Ovary (tissue), 7 donors: ENCODE measurements at regions not wholly inside any gene's neighbourhood (a gene's known extent, or its start where the extent isn't known, plus 50 kb on each side); places are given as distances from the start of the nearest gene placed in this dataset.

ENCODE experiments used
- DNase-seq, 5 donors: peaks; one replicate each; pipeline ENCODE4 v3.0.0-alpha.2; 2019 to 2020
- H3K27ac ChIP-seq, 2 donors: fragments of 200-600 bp; one replicate each; pipeline versions ENCODE4 v1.5.1 to v1.8.0; 2019 to 2022
- H3K27me3 ChIP-seq: fragments of 200-600 bp; one replicate; pipeline ENCODE4 v1.8.0; 2022
- H3K36me3 ChIP-seq: fragments of 200-600 bp; sonication (generic); one replicate; pipeline ENCODE4 v1.5.1; 2019
- H3K4me1 ChIP-seq: one replicate; pipeline ENCODE4 v1.8.1; 2013; ENCODE audit warnings: mild to moderate bottlenecking, moderate library complexity; ENCODE audit not compliant: insufficient read depth
- H3K4me3 ChIP-seq: fragments of 200-600 bp; sonication (generic); one replicate; pipeline ENCODE4 v1.5.1; 2017
- H3K9me3 ChIP-seq, 2 donors: fragments of 200-600 bp in 1 of 2; sonication (generic) in 1 of 2; one replicate each; pipeline versions ENCODE4 v1.5.1 to v1.8.1; 2013 to 2019; ENCODE audit warnings: mild to moderate bottlenecking in 1 of 2, moderate library complexity in 1 of 2
- EP300 ChIP-seq: sonication (generic); formaldehyde crosslinking; IDR thresholded peaks from one replicate; pipeline ENCODE4 v1.6.1; 2017; ENCODE audit warnings: antibody characterized with exemption
- POLR2A ChIP-seq: fragments of 450-650 bp; IDR thresholded peaks from one replicate; pipeline ENCODE4 v1.6.1; 2017; ENCODE audit warnings: antibody characterized with exemption, mild to moderate bottlenecking, moderate library complexity
- WGBS, 3 donors: extraction: QIAGEN DNeasy Blood & Tissue Kit in 1 of 3; methylation state at CpG; one replicate each; pipeline versions ENCODE4 v1.1.5 to v1.1.7; 2013 to 2017; 5-methylcytosine and 5-hydroxymethylcytosine counted together
- intact Hi-C, 4 donors: fragments of 100-400 bp; cut with DNase I; formaldehyde crosslinking; loops; one replicate each; pipeline versions ENCODE4 v1.11.0 to v1.15.1; 2022 to 2023
- TF ChIP-seq, protein P1 (sequence below), 3 donors: fragments of 450-650 bp in 2 of 3; fragments of 200-600 bp in 1 of 3; IDR thresholded peaks; one replicate each; pipeline versions ENCODE4 v1.5.1 to v1.8.0; 2016 to 2022; ENCODE audit warnings: antibody characterized with exemption in 3 of 3, mild to moderate bottlenecking in 1 of 3
- donor health status: DM: no; HTN: no; CAD: no; lungs with moderate emphysema.
- donor health status: DM: no; HTN: no; CAD: no.
- donor health status: Bipolar disorder and iron deficiency.
- donor health status: DM: no; HTN: no; CAD: no.
- donor health status: DM: yes; HTN: yes; CAD: no.

DNA sequence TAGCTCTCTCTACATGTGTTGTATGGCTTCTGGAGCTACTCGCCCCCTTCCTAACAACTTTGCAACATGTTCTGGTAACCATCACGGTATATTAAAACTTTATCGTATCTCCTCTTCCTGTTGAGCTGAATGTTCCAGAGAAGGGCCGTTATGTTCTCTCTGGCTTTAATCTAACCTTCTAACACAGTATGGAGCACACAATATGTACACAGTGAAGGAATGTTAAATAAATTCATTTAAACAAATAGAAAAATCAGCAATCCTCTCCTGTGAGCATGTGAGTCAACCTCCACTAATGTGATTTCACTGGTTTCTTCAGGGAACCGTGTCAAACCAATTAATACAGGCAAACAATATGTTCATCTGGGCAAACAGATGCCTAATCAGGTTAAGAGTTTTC, 319.5 kb upstream of the OR4E1 start:
- H3K9me3 ChIP-seq, result no peaks in the 10 kb centered on the region
- TF ChIP-seq POLR2A (no peak), EP300 (no peak)
- TF ChIP-seq, protein P1, sequence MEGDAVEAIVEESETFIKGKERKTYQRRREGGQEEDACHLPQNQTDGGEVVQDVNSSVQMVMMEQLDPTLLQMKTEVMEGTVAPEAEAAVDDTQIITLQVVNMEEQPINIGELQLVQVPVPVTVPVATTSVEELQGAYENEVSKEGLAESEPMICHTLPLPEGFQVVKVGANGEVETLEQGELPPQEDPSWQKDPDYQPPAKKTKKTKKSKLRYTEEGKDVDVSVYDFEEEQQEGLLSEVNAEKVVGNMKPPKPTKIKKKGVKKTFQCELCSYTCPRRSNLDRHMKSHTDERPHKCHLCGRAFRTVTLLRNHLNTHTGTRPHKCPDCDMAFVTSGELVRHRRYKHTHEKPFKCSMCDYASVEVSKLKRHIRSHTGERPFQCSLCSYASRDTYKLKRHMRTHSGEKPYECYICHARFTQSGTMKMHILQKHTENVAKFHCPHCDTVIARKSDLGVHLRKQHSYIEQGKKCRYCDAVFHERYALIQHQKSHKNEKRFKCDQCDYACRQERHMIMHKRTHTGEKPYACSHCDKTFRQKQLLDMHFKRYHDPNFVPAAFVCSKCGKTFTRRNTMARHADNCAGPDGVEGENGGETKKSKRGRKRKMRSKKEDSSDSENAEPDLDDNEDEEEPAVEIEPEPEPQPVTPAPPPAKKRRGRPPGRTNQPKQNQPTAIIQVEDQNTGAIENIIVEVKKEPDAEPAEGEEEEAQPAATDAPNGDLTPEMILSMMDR (IDR thresholded peaks at IDR 0.05), result no peak
- H3K4me1 ChIP-seq, result no peaks in the 10 kb centered on the region
- no peak for DNase-seq
- WGBS, 3 donors, result 70 to 81% (median 71%) methylated on average over 5 of the region's 5 CpGs
- H3K27ac ChIP-seq, result no peak overlapping the region
- H3K36me3 ChIP-seq, result no peaks in the 10 kb centered on the region
- no peak overlapping the region for H3K4me3 ChIP-seq
- intact Hi-C loops, result no loop called here
- no peaks in the 10 kb centered on the region for H3K27me3 ChIP-seq

DNA sequence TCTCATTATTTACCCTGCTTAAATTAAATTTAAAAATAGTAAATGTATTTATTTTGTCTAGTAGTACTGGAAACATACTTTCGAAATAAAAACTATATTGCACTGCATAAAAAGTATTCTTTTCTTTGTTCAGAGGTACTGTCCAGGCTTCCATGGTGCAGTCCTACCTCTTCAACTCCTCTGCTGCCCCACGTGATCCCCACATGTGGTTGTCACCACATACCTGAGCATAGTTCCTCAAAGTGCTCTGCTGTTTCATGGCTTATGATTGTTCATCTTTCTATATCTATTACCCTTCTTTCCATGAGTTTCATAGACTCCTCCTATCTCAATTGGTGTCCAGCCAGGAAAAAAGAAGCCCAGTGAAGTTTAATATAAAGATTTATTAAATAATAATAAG, 317.5 kb upstream of the OR4E1 start:
- Histone ChIP-seq H3K36me3 (no peaks in the 10 kb centered on the region), H3K9me3 (no peaks in the 10 kb centered on the region), H3K4me3 (no peak overlapping the region), H3K27ac (no peak overlapping the region), H3K4me1 (no peaks in the 10 kb centered on the region), H3K27me3 (no peaks in the 10 kb centered on the region)
- DNase-seq, result no peak
- intact Hi-C loops, result no loop called here
- WGBS, 3 donors, result 60 to 76% (median 63%) methylated on average over 2 of the region's 2 CpGs
- TF ChIP-seq POLR2A (no peak), EP300 (no peak)
- TF ChIP-seq, protein P1 (IDR thresholded peaks at IDR 0.05), result no peak

DNA sequence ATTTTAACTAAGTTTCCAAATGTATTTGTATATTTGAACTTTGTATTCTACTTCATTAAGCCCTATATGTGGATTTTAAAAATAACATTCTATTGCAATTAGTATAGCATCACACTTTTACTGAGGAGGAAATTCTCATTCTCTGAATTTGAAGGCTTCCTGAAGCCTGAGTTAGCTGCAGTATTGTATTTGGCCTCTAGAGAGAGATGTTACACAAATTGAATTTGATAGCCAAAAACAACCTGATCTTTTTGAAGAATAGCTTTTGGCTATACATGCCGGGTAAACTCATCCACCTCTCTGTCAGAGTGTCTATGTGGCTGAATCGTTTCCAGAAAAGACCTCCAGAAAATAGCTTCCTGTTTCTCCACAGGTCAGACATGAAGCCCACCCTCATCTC, 316.5 kb upstream of the OR4E1 start:
- H3K4me3 ChIP-seq, result no peak overlapping the region
- DNase-seq, result no peak
- WGBS, 3 donors, result 5 to 14% (median 9%) methylated on average over 2 of the region's 2 CpGs
- H3K27ac ChIP-seq, result no peak overlapping the region
- no peaks in the 10 kb centered on the region for H3K27me3 ChIP-seq
- intact Hi-C loops, result no loop called here
- TF ChIP-seq EP300 (no peak), POLR2A (no peak)
- TF ChIP-seq, protein P1 (IDR thresholded peaks at IDR 0.05), result no peak
- no peaks in the 10 kb centered on the region for H3K9me3 ChIP-seq
- H3K36me3 ChIP-seq, result no peaks in the 10 kb centered on the region
- no peaks in the 10 kb centered on the region for H3K4me1 ChIP-seq

DNA sequence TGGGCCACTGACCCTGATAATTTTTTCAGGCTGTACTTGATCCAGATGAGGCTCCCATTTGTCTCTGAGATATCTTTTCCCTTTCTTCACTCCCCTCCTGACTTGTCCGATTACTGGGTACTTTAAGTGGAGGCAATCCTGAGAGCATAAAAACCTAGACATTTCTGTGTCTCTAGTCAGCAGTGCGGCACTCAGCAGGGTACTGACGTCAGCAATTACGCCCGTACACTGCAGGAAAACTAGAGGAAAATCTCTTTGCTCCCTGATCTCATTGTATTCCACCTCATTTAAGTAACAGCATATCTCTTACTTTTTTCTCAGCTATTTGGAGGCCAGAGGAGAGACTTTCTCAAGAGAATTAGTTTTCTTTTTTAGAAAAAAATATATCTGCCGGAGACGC, 315.5 kb upstream of the OR4E1 start:
- H3K9me3 ChIP-seq, result no peaks in the 10 kb centered on the region
- TF ChIP-seq EP300 (no peak), POLR2A (no peak)
- TF ChIP-seq, protein P1 (IDR thresholded peaks at IDR 0.05), result no peak
- no peak overlapping the region for H3K27ac ChIP-seq
- intact Hi-C loops, result no loop called here
- H3K4me1 ChIP-seq, result no peaks in the 10 kb centered on the region
- H3K36me3 ChIP-seq, result no peaks in the 10 kb centered on the region
- DNase-seq, result no peak
- no peak overlapping the region for H3K4me3 ChIP-seq
- 70 to 81% (median 75%) methylated on average over 7 of the region's 7 CpGs for WGBS, 3 donors
- no peaks in the 10 kb centered on the region for H3K27me3 ChIP-seq

DNA sequence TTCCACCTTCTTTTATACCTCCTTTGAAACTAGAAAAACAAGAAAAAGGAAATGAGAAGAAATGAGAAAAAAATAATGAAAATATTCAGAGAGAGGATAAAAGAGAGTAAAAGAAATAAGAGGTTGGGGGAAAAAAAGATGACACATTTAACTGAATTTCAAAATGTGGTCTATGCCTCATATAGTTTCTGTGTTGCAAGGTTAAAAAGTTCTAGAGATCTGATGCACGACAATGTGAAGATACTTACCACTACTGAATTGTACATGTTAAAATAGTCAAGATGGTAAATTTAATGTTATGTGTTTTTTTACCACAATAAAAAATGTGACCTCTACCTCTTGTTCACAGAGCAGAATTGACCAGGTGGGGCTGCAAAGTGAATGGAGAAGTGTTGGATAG, 314.8 kb upstream of the OR4E1 start:
- no peak overlapping the region for H3K27ac ChIP-seq
- WGBS, 3 donors, result 84 to 87% (median 85%) methylated on average over 1 of the region's 1 CpG
- no peaks in the 10 kb centered on the region for H3K36me3 ChIP-seq
- no peak for DNase-seq
- H3K27me3 ChIP-seq, result no peaks in the 10 kb centered on the region
- no peak overlapping the region for H3K4me3 ChIP-seq
- TF ChIP-seq, protein P1 (IDR thresholded peaks at IDR 0.05), result no peak
- TF ChIP-seq EP300 (no peak), POLR2A (no peak)
- intact Hi-C loops, result no loop called here
- H3K4me1 ChIP-seq, result no peaks in the 10 kb centered on the region
- no peaks in the 10 kb centered on the region for H3K9me3 ChIP-seq
